ENCODE measurements at regions not wholly inside any gene's neighbourhood (a gene's known extent, or its start where the extent isn't known, plus 50 kb on each side); places are given as distances from the start of the nearest gene placed in this dataset.
"Not testable (repeated sequence)": the region's sequence is repeated elsewhere in the genome, so short reads cannot be mapped to it uniquely, and the experiment has no call there.

GRCh38 chr12:9469956-9470355 lies 137.8 kb downstream of the KLRB1 start:
- H3K4me1 ChIP-seq (ENCODE audit: insufficient read depth, low read length), result peaks cover 20% of the 10 kb centered on the region
- H3K9me3 ChIP-seq (ENCODE audit: control insufficient read depth in 1 of 2, low read length in 2 of 2); H3K27me3 ChIP-seq (ENCODE audit: insufficient read depth, low read length); H3K4me3 ChIP-seq (ENCODE audit: low read length in 2 of 2); H3K36me3 Mint-ChIP-seq; H3K27me3 Mint-ChIP-seq; H3K27ac ChIP-seq (ENCODE audit: low read depth, low read length); DNase-seq; H3K36me3 ChIP-seq (ENCODE audit: insufficient read depth, low read length); H3K9me3 Mint-ChIP-seq; intact Hi-C loops (cut with micrococcal nuclease): not testable (repeated sequence)
- H3K4me3 Mint-ChIP-seq, result peak overlapping the region in 2 of 8 donors; percentile 17 to 25
- ChIA-PET CTCF (ENCODE audit: partially characterized antibody) (interaction anchor here (0.9 to 2.5 kb wide), 7 partner anchors 120 to 291 kb away, joined by 3 to 11 read pairs (median 4); partner anchors contain the start of gene CD69), POLR2A (ENCODE audit: partially characterized antibody) (interaction anchor here (0.8 to 1.9 kb wide), 4 partner anchors 142 to 238 kb away, joined by 3 to 6 read pairs (median 4); no protein-coding TSS in a partner anchor)
- peak overlapping the region in 2 of 7 donors; percentile 22 to 57 for H3K27ac Mint-ChIP-seq
- H3K4me1 Mint-ChIP-seq, result peaks cover 15 to 32% (median 22%) of the 10 kb centered on the region in 4 donors

GRCh38 chr12:9469463-9469862 lies 138.3 kb downstream of the KLRB1 start:
- H3K9me3 Mint-ChIP-seq; H3K9me3 ChIP-seq (ENCODE audit: control insufficient read depth in 1 of 2, low read length in 2 of 2); H3K36me3 Mint-ChIP-seq; DNase-seq; H3K27me3 Mint-ChIP-seq; intact Hi-C loops (cut with micrococcal nuclease); H3K4me3 ChIP-seq (ENCODE audit: low read length in 2 of 2); H3K27me3 ChIP-seq (ENCODE audit: insufficient read depth, low read length); H3K36me3 ChIP-seq (ENCODE audit: insufficient read depth, low read length); H3K27ac ChIP-seq (ENCODE audit: low read depth, low read length): not testable (repeated sequence)
- ChIA-PET POLR2A (ENCODE audit: partially characterized antibody) (interaction anchor here (0.8 to 1.9 kb wide), 4 partner anchors 143 to 238 kb away, joined by 3 to 6 read pairs (median 4); no protein-coding TSS in a partner anchor), CTCF (ENCODE audit: partially characterized antibody) (interaction anchor here (0.5 to 2.5 kb wide), 13 partner anchors 13 to 405 kb away, joined by 3 to 15 read pairs (median 4); partner anchors contain the start of gene CD69)
- Mint-ChIP-seq H3K4me1 (peaks cover 15 to 32% (median 22%) of the 10 kb centered on the region in 4 donors), H3K27ac (peak overlapping the region in 1 of 7 donors; percentile 8), H3K4me3 (peak overlapping the region in 2 of 8 donors; percentile 5 to 25)
- peaks cover 20% of the 10 kb centered on the region for H3K4me1 ChIP-seq (ENCODE audit: insufficient read depth, low read length)

GRCh38 chr12:9468998-9469397 lies 138.7 kb downstream of the KLRB1 start:
- intact Hi-C loops (cut with micrococcal nuclease); H3K4me3 ChIP-seq (ENCODE audit: low read length in 2 of 2); H3K9me3 ChIP-seq (ENCODE audit: control insufficient read depth in 1 of 2, low read length in 2 of 2); H3K9me3 Mint-ChIP-seq; H3K27me3 ChIP-seq (ENCODE audit: insufficient read depth, low read length); H3K36me3 Mint-ChIP-seq; H3K27me3 Mint-ChIP-seq; H3K27ac ChIP-seq (ENCODE audit: low read depth, low read length); H3K36me3 ChIP-seq (ENCODE audit: insufficient read depth, low read length): not testable (repeated sequence)
- peaks cover 20% of the 10 kb centered on the region for H3K4me1 ChIP-seq (ENCODE audit: insufficient read depth, low read length)
- ChIA-PET CTCF (ENCODE audit: partially characterized antibody) (interaction anchor here (0.5 to 2.5 kb wide), 15 partner anchors 13 to 405 kb away, joined by 3 to 15 read pairs (median 4); partner anchors contain the start of gene CD69), POLR2A (ENCODE audit: partially characterized antibody) (interaction anchor here (0.8 to 1.9 kb wide), 4 partner anchors 143 to 239 kb away, joined by 3 to 6 read pairs (median 4); no protein-coding TSS in a partner anchor)
- H3K4me3 Mint-ChIP-seq, result peak overlapping the region in 2 of 8 donors; percentile 10 to 32
- peak in 1 of 5 donors; percentile 25 for DNase-seq
- peak overlapping the region in 4 of 7 donors; percentile 27 to 74 (median 58) for H3K27ac Mint-ChIP-seq
- peaks cover 15 to 32% (median 22%) of the 10 kb centered on the region in 4 donors for H3K4me1 Mint-ChIP-seq

- Mint-ChIP-seq H3K4me3 (peak overlapping the region in 1 of 8 donors; percentile 18), H3K4me1 (peaks cover 15 to 32% (median 22%) of the 10 kb centered on the region in 4 donors), H3K27ac (peak overlapping the region in 5 of 7 donors; percentile 27 to 83 (median 57))
- peaks cover 20% of the 10 kb centered on the region for H3K4me1 ChIP-seq (ENCODE audit: insufficient read depth, low read length)
- H3K36me3 Mint-ChIP-seq; H3K9me3 Mint-ChIP-seq; intact Hi-C loops (cut with micrococcal nuclease); H3K27me3 ChIP-seq (ENCODE audit: insufficient read depth, low read length); H3K9me3 ChIP-seq (ENCODE audit: control insufficient read depth in 1 of 2, low read length in 2 of 2); H3K4me3 ChIP-seq (ENCODE audit: low read length in 2 of 2); H3K27ac ChIP-seq (ENCODE audit: low read depth, low read length); H3K27me3 Mint-ChIP-seq; H3K36me3 ChIP-seq (ENCODE audit: insufficient read depth, low read length): not testable (repeated sequence)
- peak in 1 of 5 donors; percentile 21 for DNase-seq
- POLR2A ChIA-PET (ENCODE audit: partially characterized antibody), result interaction anchor here (1.9 kb wide), 1 partner anchor 147 kb away, joined by 6 read pairs; no protein-coding TSS in a partner anchor
- CTCF ChIA-PET (ENCODE audit: partially characterized antibody), result interaction anchor here (0.7 to 2.5 kb wide), 13 partner anchors 12 to 404 kb away, joined by 3 to 15 read pairs (median 4); no protein-coding TSS in a partner anchor
These were observed 139.6 kb downstream of the KLRB1 start for GRCh38 chr12:9468144-9468543.

- Histone ChIP-seq H3K27me3 (ENCODE audit: insufficient read depth, low read length) (no peaks in the 10 kb centered on the region), H3K4me1 (ENCODE audit: insufficient read depth, low read length) (peaks cover 10% of the 10 kb centered on the region), H3K36me3 (ENCODE audit: insufficient read depth, low read length) (no peaks in the 10 kb centered on the region), H3K4me3 (ENCODE audit: low read length in 2 of 2) (no peak overlapping the region), H3K27ac (ENCODE audit: low read depth, low read length) (no peak overlapping the region), H3K9me3 (ENCODE audit: control insufficient read depth in 1 of 2, low read length in 2 of 2) (no peaks in the 10 kb centered on the region)
- H3K9me3 Mint-ChIP-seq, result no peaks in the 10 kb centered on the region
- H3K27ac Mint-ChIP-seq, result no peak overlapping the region
- H3K4me1 Mint-ChIP-seq, result peaks cover 7 to 15% (median 12%) of the 10 kb centered on the region in 4 donors
- ChIA-PET CTCF (ENCODE audit: partially characterized antibody) (no interaction called here), POLR2A (ENCODE audit: partially characterized antibody) (no interaction called here)
- intact Hi-C loops (cut with micrococcal nuclease), result no loop called here
- H3K27me3 Mint-ChIP-seq, result no peaks in the 10 kb centered on the region
- DNase-seq, result no peak
- H3K4me3 Mint-ChIP-seq, result no peak overlapping the region
- H3K36me3 Mint-ChIP-seq, result peaks cover 0 to 3% of the 10 kb centered on the region in 2 donors
These were observed 143.3 kb downstream of the KLRB1 start for GRCh38 chr12:9464408-9464807.

- POLR2A ChIA-PET (ENCODE audit: partially characterized antibody), result not testable (repeated sequence)
These were observed 152.2 kb downstream of the KLRB1 start for GRCh38 chr12:9455516-9455915.

GRCh38 chr12:9454021-9454420 lies 153.7 kb downstream of the KLRB1 start:
- DNase-seq; H3K4me1 ChIP-seq (ENCODE audit: insufficient read depth, low read length); H3K27ac Mint-ChIP-seq; H3K36me3 ChIP-seq (ENCODE audit: insufficient read depth, low read length); H3K27me3 Mint-ChIP-seq; H3K4me1 Mint-ChIP-seq; CTCF ChIA-PET (ENCODE audit: partially characterized antibody); POLR2A ChIA-PET (ENCODE audit: partially characterized antibody); H3K27me3 ChIP-seq (ENCODE audit: insufficient read depth, low read length); intact Hi-C loops (cut with micrococcal nuclease); H3K36me3 Mint-ChIP-seq; H3K9me3 Mint-ChIP-seq; H3K4me3 ChIP-seq (ENCODE audit: low read length in 2 of 2); H3K9me3 ChIP-seq (ENCODE audit: control insufficient read depth in 1 of 2, low read length in 2 of 2); H3K27ac ChIP-seq (ENCODE audit: low read depth, low read length); H3K4me3 Mint-ChIP-seq: not testable (repeated sequence)

More at GRCh38 chr12:9455516-9455915, 152.2 kb downstream of the KLRB1 start:
- intact Hi-C loops (cut with micrococcal nuclease); H3K4me1 Mint-ChIP-seq; H3K9me3 Mint-ChIP-seq; H3K27ac Mint-ChIP-seq; H3K36me3 ChIP-seq (ENCODE audit: insufficient read depth, low read length); H3K27me3 Mint-ChIP-seq; DNase-seq; H3K27ac ChIP-seq (ENCODE audit: low read depth, low read length); H3K4me1 ChIP-seq (ENCODE audit: insufficient read depth, low read length); H3K36me3 Mint-ChIP-seq; H3K4me3 Mint-ChIP-seq; H3K27me3 ChIP-seq (ENCODE audit: insufficient read depth, low read length); H3K4me3 ChIP-seq (ENCODE audit: low read length in 2 of 2); H3K9me3 ChIP-seq (ENCODE audit: control insufficient read depth in 1 of 2, low read length in 2 of 2): not testable (repeated sequence)
- CTCF ChIA-PET (ENCODE audit: partially characterized antibody), result interaction anchor here (1.2 kb wide), 1 partner anchor 13 kb away, joined by 3 read pairs; no protein-coding TSS in a partner anchor
